Left forelimb (tissue), 1 donor: ENCODE measurements at regions not wholly inside any gene's neighbourhood (a gene's known extent, or its start where the extent isn't known, plus 50 kb on each side); places are given as distances from the start of the nearest gene placed in this dataset.

ENCODE experiments used
- DNase-seq: peaks from one replicate; pipeline ENCODE4 v3.0.0-alpha.2; 2018; ENCODE audit warnings: low spot score

- no peak for DNase-seq
Observed at GRCh38 chr2:9772035-9772998, 71.0 kb upstream of the TAF1B start.

- no peak for DNase-seq
Observed at GRCh38 chr2:9772999-9773902, 70.0 kb upstream of the TAF1B start.

DNA sequence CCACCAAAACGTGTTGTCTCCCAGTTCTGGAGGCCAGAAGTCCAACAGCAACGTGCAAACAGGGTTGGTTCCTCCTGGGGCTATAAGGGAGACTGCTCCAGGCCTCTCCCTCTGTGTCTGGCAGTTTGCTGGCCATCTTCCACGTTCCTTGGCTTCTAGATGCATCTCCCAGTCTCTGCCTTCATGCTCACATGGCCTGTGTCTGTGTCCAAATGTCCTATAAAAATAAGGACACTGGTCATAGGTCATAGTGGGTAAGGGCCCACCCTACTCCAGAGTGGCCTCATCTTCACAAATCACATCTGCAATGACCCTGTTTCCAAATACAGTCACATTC, 69.4 kb upstream of the TAF1B start:
- DNase-seq: no peak

DNA sequence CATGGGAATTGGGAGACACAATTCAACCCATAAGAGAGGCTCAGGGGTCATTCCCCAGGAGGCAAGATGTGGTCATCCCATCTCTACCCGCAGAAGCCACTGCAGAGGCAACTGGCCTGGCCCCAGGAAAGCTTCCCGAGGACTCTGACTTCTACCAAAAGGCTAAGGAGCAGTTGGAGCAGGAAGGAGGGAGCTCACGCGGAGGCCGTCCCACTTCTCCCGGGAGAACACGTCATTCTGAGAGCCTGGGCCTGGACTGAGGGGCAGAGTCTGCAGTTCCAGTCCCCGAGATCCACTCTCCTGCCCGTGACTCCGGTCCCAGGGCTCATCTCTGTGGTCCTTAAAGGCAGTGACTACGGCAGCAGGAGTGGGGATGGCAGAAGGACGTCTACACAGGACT, 69.0 kb upstream of the TAF1B start:
- no peak for DNase-seq

- DNase-seq: no peak
Observed at GRCh38 chr2:9775351-9775750, 67.9 kb upstream of the TAF1B start.

DNA sequence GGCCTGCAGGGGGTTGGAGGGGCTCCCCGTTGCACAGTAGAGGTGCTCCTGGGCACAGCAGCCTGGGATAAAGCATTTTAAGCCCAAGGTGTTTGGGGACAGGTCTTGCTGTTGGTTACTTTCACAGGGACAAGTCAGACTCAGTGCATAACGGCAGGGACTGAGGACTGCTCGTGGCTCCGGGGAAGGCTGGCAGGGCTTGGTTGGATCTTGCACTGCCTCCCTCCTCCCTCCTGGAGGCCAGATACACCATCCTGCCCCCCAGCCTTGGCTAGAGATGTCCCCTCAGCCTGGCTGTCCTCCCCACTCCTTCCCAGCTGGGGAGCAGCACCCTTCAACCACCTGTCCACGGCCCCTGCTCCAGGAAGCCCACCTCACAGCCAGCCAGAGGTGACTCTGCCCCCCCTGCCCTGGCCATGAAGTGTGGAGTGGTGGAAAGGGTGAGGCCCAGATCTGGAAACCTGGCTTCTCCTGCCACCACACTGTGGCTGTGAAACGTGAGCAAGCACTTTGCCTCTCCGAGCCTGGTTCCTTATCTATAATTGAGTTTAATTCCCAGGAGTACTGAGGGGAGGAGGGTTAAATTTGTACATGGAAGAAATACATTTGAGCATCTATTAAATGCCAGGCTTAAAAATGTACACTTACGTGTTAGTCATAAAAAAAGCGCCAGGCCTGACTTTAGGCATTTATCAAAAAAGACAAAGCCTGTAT, 67.1 kb upstream of the TAF1B start:
- DNase-seq: no peak

GRCh38 chr2:9777081-9777480, 66.2 kb upstream of the TAF1B start:
- DNase-seq: no peak

GRCh38 chr2:9778012-9778411, 65.3 kb upstream of the TAF1B start:
- no peak for DNase-seq

DNA sequence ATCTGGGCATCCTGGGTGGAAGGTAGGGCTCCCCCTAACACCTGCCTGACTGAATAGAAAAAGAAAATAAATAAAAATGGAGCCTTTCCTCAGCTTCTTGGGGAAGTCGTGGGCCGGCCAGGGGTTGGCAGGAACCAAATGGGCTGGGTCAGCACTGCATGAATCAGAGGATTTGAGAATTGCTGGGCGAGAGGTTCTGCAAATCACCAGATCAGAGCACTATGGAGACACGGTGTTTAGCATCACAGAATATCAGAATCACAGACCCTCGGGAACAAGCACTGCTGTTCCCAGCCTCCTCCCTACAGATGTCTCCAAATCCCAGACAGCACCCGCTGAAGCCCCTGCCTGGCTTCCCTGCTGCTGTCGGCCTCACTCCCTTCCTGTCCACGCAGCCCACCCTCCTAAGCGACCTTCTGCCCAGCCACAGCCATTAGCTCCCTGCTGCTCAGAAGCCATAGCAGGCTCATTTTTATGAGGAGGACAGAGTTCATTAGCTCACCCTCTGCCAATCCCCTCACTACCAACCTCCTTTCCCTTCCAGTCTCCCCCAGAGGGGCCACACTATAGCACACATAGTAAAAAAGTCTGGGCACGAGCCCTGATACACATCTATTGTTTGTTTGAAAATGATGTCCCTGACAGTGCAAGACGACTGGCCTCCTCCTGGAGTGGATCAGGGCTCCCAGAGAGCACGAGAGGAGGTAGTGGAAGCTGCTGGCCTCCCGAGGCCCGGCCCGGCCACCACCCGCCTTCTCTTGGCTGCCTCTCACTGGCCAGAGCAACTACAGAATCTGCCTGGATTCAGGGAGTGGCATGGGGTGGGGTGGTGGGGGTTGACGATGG, 64.6 kb upstream of the TAF1B start:
- DNase-seq: no peak

- no peak for DNase-seq
Observed at GRCh38 chr2:9779596-9780264, 63.5 kb upstream of the TAF1B start.

GRCh38 chr2:9780368-9781130, 62.7 kb upstream of the TAF1B start:
- no peak for DNase-seq

GRCh38 chr2:9781252-9781651, 62.0 kb upstream of the TAF1B start:
- no peak for DNase-seq

DNA sequence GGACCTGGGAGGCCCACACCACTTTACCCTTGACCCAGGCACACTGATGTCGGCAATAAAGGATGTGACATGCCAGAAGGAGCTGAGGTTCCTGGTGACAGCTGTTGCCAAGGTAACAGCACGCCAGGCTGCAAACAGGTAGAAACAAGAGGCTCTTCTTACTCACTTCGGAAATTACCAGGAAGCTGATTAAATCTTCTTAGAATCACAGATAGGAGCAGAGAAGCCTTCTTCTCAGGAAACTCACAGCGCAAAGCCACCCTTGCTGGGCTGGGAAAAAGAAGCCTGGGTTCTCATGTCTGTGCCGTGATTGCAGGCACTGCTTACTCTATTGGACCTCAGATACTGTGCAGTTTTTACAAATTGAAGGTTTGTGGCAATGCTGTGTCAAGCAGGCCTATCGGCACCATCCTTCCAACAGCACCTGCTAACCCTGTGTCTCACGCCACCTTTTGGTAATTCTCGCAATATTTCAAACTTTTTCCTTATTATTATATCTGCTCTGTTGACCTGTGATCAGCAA, 61.0 kb upstream of the TAF1B start:
- DNase-seq: no peak

- no peak for DNase-seq
Observed at GRCh38 chr2:9789371-9789770, 53.9 kb upstream of the TAF1B start.

- DNase-seq: no peak
Observed at GRCh38 chr2:9790702-9791225, 52.5 kb upstream of the TAF1B start.

- DNase-seq: no peak
Observed at GRCh38 chr2:9791711-9792110, 51.6 kb upstream of the TAF1B start.

- DNase-seq: no peak
Observed at GRCh38 chr2:9793156-9793917, 49.9 kb upstream of the TAF1B start.
